T-helper 1 cell (primary cell): ENCODE measurements at regions not wholly inside any gene's neighbourhood (a gene's known extent, or its start where the extent isn't known, plus 50 kb on each side); places are given as distances from the start of the nearest gene placed in this dataset.

ENCODE experiments used
- DNase-seq, 5 donors: peaks; one replicate each; pipeline ENCODE4 v3.0.0-alpha.2; 2012 to 2020

DNA sequence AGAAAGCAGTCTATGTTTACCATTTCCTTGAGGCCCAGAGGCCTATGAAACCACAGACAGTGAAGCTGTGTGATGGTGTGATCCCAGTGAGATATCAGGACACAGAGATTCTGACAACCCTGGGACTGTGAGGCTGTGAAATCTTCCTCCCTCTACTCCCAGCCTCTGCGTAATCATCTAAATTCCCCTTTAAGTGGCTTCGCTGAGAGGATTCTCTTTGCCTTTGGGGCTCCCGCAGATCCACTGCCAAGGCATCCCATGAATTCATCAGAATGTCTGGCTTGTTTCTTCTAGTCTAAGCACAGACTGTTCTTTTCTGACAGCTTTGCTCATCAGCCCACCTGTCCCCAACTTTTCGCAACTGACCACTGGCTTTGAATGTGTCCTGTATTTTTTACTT, 901.2 kb upstream of the NR2F2 start:
- no peak for DNase-seq

DNA sequence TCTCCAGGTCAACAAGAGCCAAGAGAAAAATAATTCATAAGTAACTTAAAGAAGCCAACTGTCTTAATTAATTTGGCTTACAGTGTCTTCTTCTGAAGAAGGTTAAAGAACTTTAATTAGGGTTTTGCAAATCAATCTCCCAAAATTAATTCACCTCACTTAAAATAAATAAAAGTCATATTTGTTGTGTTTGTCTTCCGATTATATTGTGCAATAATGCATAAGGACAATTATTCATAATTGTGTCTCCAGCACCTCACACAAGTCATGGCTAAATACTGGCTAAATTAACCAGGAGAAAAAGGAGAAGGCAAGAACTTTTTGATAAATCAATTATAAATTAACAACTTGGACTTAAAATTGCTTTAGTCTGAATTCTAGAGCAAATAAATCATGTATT, 899.0 kb upstream of the NR2F2 start:
- no peak for DNase-seq

DNA sequence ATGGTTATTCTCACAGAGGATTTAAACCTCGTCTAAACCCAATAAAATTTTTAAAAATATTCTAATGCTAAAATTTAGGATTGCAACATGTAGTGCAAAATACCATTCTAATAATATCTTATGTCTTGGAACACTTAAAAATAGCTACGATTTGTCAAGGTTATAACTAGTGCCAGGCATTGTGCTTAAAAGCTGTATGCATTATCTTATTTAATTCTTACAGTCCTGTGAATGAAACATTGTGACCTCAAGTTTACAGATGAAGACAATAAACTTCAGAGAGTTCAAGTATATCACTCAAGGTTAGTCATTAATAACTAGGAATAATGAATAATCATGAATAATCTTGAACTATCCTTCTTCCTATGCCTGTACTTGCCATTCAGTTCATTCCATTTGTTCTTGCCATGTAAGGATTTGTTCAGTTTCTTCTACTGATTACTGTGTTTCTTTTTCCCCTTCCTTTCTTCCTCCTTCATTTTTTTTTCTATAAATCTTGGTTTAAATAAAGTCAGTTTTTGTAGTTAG, 897.6 kb upstream of the NR2F2 start:
- no peak for DNase-seq

DNA sequence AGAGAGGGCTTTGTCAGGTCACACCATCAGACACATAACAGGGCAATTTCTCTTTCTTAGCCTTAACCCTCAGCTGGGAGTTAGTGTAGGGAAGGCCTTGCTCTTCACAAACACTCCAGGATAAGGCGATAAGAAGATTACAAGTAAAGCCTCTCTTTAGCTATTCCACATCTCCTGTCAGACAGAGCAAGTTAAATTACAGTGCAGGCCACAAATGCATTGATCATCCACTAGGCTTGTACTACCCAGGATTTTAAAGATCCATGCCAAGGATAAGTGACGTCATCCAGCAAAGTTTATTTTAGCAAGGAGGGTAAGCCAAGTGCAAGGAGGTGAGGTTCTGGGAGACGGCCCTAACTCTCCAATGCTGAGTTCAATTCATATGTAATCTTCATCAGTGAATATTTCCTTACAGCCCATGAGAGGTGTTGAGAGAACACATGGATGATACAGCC, 890.6 kb upstream of the NR2F2 start:
- no peak for DNase-seq

DNA sequence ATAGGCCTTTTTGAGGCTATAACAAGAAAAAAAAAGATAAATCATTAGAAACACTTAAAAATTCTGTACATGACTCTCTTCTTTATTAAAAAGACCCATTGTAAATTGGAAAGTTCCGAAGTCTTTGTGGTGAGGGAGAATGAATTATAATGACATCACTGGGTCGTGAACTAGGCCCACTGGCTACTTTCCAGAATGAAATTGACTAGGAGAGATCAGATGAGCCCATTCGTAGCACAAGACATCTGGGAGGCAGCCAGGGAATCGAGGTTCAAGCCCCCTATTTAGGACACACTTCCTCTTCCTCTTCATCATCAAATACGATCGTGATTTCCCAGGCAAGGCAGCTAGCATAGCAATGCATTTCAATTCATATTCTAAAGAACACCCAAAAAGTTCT, 889.8 kb upstream of the NR2F2 start:
- DNase-seq: no peak

DNA sequence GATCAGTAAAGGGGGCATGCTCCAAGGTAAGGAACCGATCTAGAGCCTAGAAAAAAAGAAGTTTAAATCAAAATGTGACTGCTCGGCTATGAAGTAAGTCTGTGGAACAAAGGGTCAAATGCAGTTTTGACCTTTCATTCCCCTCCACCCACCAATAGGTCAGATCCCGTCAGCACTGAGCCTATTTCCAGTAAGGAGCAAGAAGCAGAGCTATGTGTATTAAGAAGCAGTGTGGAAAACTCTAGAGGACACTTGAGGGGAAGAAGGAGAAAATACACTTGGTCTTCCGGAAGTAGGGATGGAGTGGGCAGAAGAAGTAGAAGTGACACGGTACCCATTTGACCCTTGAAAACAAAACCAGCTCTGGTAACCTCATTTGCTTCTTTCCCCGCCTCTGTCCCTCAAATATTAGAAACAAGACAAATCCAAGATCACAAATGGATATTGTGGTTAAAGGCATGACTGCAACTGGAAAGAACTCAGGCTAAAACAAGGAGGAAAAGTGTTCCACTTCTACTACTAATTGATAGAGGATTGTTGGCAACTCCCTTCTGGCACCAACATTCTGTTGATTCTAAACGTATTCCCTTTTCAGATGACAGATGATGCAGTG, 888.3 kb upstream of the NR2F2 start:
- no peak for DNase-seq

DNA sequence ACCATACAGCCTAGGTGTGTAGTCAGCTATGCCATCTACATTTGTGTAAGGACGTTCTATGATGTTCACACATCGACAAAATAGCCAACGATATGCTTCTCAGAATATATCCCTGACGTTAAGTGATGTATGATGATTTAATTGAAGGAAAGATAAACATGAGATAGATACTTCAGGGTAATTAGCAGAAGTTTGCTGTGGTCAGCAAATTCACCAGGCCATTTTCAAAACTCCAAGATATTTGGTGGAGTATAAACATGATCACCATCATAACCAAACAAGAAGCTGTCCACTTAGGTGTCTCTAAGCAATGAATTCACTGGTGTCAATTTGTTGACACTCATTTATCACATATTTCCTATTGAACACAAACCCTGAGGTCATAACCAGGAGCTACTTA, 885.6 kb upstream of the NR2F2 start:
- DNase-seq: no peak

DNA sequence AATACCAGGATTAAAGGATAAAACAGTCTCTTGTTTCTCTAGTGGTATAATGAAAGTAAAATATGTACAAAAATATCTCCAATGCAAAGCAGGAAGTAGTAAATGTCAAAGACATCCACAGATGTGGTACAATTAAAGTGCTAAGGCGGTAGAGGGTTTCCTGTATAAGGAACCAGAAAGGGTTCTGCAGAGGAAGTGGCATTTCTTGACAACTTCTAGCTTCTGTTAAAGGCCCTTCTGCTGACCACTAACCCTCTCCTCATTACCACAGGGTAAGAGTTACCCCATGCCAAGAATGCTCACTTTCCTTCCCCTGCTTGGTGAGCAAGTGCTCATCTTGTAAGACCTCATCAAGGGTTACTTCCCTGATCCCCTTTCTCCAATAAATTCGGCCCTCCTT, 883.6 kb upstream of the NR2F2 start:
- DNase-seq: peak in 2 of 5 donors; percentile 3 to 70

DNA sequence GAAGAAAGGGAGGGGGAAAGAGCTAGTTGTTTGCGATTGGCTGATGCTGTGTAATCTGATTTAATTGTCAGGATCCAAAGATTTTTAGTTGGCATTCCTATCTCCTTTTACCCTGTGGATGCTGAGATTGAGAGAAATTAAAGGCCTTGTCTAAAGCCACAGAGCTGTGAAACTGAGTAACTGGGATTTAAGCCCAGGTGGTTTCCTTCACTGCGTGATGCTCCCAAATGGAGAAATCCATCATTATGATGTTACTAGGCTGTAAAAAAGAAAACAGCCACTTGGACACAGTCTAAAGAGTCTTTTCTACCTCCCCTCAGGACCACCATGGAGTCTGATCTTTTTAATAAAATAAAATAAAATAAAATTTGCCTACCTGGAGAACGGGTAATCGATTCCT, 883.0 kb upstream of the NR2F2 start:
- DNase-seq: no peak

DNA sequence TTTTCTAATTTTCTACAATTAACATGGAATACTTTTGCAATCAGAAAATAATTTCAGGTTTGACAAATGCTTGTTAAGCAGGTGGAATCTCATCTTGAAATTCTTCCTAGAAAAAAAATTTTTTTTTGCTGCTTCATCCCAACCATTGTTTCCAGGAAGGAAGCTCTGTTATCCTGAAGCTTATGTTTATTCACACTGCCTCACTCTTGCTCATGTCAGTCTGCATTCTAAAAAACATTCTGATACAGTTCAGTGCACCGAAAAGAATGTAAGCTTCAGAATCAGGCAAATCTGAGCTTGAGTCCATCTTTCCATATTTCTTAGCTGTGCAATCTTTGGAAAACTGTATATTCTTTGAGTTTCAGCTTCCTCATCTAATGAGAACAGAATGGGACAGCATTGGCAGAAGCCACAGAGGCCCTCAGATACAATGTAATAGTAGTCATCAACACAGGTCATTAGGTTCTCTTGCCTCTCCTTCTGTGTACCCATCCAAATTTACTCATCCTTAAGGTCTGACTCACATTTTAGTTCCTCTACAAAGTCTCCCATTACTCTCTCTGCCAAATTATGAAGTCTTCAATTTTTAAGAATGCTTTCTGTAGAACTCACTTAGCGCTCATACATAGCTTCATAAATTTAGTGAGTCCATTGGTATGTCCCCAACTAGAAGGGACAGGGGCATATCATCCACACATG, 881.8 kb upstream of the NR2F2 start:
- no peak for DNase-seq

DNA sequence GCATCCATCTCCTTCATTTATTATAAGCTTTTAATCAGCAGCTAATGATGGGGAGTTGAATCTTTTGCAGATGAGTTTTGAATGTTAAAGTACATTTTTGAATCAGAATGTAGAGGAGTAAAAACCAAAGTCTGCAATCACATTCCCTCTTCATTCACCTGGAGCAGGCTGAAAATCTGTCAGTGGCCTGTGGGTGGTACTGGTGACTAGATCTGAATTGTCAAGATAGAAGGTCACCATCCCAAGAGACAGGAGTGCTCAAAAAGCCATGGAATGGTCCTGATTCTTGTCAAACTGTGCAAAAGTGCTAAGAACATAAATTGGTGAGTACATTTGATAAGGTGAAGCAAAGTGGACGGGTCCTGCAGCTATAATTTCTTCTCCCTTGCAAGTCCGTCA, 881.3 kb upstream of the NR2F2 start:
- no peak for DNase-seq

DNA sequence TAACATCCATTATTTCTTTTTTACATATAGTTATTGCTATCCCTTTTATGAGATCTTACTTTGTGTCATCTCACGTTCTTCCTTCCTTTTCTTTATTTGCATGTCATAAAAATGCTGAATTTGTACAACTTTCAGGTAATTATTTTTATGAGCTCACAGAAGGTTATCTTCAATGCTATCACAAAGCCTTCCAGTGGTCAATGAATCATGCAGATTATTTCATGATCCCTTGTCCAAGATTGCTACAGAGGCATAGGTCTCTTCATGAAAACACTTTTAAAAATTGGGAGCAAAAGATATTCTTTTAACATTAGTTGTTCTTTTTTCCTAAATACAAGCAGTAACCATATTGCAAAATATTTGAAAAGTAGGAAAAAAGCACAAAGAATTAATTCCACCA, 880.1 kb upstream of the NR2F2 start:
- no peak for DNase-seq

DNA sequence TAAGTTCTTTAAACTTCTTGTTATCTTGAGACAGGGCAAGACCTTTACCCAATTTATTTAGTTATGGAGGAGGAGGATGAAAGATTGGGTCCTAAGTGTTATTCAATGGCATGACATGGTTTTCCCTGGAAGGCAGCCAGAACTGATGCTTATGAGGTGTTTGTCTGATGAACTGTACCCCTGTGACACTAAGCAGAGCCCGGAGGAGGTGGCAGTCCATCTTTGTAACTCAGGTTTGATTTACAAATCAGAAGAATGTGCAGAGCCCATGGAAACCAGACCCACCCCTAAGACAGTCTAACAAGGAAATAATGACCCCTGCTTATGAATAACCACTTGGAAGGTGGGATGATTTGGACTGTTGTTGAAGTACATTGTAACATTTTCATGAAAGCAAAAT, 878.6 kb upstream of the NR2F2 start:
- no peak for DNase-seq

DNA sequence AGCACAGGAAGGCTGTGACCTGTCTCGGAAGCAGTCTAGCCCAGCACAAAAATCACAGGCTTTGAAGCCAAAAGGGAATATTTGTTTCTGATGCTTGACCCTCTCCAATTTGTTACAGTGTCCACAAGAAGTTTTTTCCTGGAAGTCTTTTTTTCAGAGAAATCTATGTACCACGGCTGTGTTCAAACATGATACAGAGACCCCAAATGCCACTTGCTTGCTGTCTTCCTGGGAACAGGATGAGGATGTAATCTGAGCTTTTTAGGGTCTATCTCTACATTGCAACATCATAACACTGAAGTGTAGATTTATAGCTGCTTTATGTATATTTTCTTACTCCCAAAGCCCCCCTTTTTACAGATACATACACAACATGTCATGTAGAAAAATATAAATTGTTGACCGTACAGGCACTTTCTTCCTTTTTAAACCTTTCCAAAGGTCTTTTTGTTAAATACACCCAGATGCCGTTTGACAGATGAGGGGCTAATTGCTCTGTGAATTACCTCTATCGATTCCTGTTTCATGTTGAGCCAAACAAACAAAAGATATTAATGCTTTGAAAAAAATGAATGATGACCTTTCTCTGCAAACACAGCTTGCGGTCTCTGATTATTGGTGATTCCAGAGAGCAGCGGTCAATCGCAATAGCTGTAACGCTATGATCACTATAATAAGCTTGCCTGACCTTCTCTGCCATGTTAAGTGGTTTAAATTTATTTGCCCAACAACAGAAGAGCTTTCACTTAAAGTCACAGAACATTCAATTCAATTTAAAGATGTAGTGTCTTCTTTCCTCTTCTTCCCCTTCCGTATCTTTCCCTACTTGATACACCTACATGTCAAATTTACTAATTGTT, 875.9 kb upstream of the NR2F2 start:
- no peak for DNase-seq

DNA sequence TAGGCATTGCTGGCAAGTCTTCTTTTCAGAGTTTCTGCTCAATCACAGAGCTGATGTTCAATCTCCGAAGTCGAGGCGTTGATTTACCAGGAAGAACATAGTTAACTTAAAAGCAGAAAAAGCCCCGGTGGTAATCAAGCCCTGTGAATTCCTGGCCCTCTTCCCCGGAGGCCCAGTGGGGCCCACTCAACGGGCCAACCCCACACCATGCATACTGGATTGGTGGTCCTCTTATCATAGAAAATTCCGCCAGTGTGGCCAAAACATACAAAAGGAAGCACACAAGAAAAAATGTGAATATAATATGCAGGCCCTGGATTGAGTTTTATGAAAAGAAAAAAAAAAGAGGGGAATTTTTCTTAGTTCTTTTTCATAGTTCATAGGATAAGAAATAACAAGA, 873.0 kb upstream of the NR2F2 start:
- no peak for DNase-seq

DNA sequence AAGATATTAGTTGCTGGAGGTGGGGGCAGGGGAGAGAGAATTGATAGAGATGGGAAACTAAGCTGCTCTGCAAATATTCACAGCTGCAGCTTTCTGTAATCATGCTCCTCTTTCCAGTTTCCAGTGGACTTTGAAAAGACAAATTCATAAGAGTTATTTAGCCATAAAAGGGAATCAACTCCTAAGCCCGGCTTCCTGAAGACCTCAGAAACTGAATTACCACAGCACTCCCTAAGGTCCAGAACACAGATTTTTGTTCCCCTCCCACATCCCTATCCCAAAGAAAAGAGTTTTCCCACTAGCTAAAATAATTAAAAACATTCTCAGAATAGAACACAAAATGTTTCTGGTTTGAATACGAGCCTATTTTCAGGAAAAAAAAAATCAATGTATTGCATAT, 871.8 kb upstream of the NR2F2 start:
- no peak for DNase-seq

DNA sequence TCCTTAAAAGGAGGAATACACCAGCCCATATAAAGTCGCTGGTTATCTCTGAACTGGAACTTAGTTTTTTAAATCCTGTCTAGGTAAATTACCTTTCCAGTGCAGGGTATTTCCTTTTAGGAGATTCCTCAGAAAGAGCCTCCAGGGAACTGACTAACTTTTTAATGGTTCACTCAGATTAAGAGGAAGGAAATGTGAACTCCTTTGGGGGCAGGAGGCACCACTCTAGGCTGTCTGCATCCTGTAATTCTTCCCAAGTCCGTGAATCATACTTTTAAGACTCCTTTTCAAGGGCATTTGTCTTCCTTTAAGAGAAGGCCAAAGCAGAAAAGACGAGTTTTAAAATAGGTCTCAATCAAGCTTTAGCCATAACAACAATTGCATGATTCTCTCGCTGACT, 871.2 kb upstream of the NR2F2 start:
- DNase-seq: no peak

DNA sequence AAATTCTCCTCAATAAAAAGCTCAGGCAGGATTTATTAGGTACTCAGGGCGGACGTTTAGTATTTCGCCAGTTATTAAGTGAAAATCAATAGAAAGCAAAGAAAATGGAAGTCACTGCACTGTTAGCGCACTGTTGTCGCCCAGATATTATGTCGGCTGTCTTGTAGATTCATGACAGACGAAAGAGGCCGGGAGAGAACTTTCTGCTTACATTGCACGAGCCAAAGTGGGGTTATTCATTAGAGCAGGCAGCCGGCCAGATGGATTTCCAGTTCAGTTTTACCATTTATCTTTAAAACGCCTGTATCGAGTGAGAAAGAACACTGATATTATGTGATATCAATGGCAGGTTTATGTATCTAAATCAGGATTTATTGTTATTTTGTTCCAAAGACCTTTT, 866.0 kb upstream of the NR2F2 start:
- no peak for DNase-seq

DNA sequence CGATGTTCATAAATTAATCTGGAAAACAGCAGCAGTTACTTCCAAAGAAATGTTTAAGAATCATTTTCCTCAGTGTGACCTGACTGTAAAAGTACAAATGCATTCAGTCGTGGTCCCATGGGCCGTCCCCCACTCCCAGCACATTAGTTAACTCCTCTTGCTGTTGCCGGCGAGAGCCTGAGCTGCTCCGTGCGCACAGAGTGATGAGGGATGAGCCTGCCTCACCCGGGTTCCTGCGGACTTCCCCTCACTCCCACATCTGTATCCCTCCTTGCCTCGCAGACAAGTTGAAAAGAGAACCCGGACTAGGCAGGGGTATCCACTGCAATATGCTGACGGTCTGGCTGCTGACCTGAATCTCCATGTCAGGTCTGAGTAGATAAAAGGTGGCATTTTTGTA, 861.7 kb upstream of the NR2F2 start:
- no peak for DNase-seq

DNA sequence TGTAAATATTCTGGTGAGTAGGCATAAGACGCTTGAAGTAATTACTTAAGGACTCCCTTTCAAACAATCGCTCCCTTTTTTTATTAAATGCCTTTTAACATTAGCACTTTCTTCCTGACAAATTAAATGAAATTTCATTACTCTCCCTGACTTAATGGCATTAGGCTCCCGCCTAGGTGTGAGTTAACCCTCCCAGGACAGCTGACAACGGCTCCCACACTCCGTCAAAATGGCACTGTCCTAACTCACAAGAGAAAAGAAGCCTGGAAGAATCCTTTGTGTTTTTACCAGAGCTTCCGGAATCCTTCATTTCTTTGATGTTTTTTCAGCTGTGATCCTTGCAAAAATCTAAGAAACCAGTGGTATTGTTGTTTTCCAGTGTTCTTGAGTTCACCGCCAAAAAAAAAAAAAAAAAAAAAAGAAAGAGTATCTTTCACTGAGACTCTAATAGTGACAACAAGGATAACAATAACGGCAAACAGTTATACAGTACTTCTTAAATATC, 861.0 kb upstream of the NR2F2 start:
- DNase-seq: no peak

DNA sequence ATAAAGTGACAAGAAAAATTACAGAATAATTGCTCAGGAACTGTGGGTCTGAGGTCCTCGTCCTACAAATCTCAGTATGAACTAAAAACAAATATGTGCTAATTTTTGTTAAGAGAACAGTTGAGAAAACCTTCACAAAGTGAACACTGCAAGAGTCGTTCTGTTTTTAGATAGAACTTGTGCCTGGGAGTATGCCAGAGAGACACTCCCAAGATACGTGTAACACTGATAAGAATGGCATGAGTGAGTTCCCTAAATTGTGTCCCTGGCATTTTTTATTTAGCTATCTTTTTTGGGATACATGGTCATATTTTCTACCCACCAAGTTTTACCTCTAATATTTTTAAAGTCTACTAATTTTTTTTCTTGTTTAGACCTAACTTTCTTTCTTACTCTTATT, 860.0 kb upstream of the NR2F2 start:
- no peak for DNase-seq

DNA sequence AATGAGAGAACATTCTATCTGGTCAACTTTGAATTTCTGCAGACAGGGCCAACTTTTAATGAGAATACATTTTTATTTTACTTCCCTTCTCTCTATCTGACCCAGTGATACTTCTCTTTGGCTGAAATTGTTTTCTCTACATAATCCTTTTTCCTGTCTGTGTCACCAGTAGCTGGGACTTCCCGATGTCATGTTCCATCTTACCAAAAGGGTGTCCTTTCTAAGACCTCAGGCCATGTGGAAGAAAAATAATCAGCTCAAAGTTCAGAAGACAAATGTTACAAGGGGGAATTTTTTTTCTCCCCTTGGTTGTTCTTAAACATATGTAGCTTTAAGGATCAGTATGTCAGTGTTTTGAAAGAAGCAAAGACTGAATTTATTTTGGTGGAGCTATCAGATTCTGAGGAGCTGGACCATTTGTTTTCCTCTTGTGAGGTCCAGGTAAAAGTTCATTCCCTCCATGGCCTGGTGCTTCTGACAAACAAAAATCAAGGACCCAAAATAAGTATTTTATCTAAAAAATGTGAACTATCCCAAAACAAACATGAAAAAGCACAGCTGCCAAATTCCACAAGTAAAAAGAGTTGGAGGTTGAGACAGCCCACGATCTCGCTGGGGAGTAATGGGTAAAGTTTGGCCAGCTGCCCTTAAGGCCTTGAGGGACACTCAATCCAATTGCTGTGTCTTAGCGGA, 859.4 kb upstream of the NR2F2 start:
- DNase-seq: no peak

DNA sequence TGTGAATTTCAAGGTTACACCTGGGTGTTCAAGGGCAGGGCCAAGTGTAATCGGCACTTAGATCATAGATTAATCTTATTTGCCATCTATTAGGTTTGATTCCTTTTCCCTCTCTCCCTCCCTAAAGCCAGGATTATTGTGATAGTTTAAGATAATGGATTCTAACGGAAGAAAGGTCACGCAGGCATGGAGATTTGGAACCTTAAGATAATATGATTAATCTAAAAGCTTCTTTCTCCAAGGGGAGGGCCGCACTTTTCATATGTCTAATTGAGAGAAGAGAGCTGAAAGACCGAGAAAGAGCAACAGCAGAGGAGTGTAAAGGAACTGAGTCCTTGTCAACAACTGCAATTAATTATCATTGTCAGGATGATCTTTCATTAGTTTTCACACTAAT, 858.8 kb upstream of the NR2F2 start:
- no peak for DNase-seq
